ENCODE measurements at regions not wholly inside any gene's neighbourhood (a gene's known extent, or its start where the extent isn't known, plus 50 kb on each side); places are given as distances from the start of the nearest gene placed in this dataset.

GRCh38 chr6:165894171-165894825, 231.3 kb upstream of the PDE10A start:
- no peak for DNase-seq (ENCODE audit: low spot score)
- H3K27ac Mint-ChIP-seq = no peak overlapping the region
- H3K4me3 Mint-ChIP-seq = no peak overlapping the region
- Histone ChIP-seq H3K9ac (no peak overlapping the region), H3K9me3 (ENCODE audit: low read depth) (no peaks in the 10 kb centered on the region), H2AFZ (replicated peaks) (no peak overlapping the region), H3K27me3 (no peaks in the 10 kb centered on the region), H3K4me3 (no peak overlapping the region), H3F3A (ENCODE audit: low read depth) (no peaks in the 10 kb centered on the region), H3K4me1 (no peaks in the 10 kb centered on the region), H3K27ac (no peak overlapping the region), H3K4me2 (no peak overlapping the region), H3K79me2 (ENCODE audit: low read depth) (no peaks in the 10 kb centered on the region), H4K20me1 (ENCODE audit: low read depth) (no peaks in the 10 kb centered on the region), H3K36me3 (no peaks in the 10 kb centered on the region)
- H3K4me1 Mint-ChIP-seq = no peaks in the 10 kb centered on the region
- no peaks in the 10 kb centered on the region for H3K9me3 Mint-ChIP-seq
- TF ChIP-seq EZH2phosphoT487 (IDR thresholded peaks at IDR 0.05) = no peak
- TF ChIP-seq EZH2 (IDR thresholded peaks at IDR 0.05) = no peak
- no peaks in the 10 kb centered on the region for H3K36me3 Mint-ChIP-seq
- H3K27me3 Mint-ChIP-seq (ENCODE audit: insufficient read depth, low read depth) = peaks cover 4% of the 10 kb centered on the region

- no peaks in the 10 kb centered on the region for H3K36me3 Mint-ChIP-seq
- no peaks in the 10 kb centered on the region for H3K9me3 Mint-ChIP-seq
- Histone ChIP-seq H3K9me3 (ENCODE audit: low read depth) (no peaks in the 10 kb centered on the region), H3K4me2 (no peak overlapping the region), H3K4me1 (no peaks in the 10 kb centered on the region), H3K27me3 (peaks cover 3% of the 10 kb centered on the region), H3K9ac (no peak overlapping the region), H3K4me3 (no peak overlapping the region), H3F3A (ENCODE audit: low read depth) (no peaks in the 10 kb centered on the region), H3K27ac (no peak overlapping the region), H3K36me3 (no peaks in the 10 kb centered on the region), H4K20me1 (ENCODE audit: low read depth) (no peaks in the 10 kb centered on the region), H3K79me2 (ENCODE audit: low read depth) (no peaks in the 10 kb centered on the region), H2AFZ (replicated peaks) (no peak overlapping the region)
- no peak for DNase-seq (ENCODE audit: low spot score)
- no peak overlapping the region for H3K27ac Mint-ChIP-seq
- H3K27me3 Mint-ChIP-seq (ENCODE audit: insufficient read depth, low read depth) = peaks cover 4% of the 10 kb centered on the region
- TF ChIP-seq, protein P1, sequence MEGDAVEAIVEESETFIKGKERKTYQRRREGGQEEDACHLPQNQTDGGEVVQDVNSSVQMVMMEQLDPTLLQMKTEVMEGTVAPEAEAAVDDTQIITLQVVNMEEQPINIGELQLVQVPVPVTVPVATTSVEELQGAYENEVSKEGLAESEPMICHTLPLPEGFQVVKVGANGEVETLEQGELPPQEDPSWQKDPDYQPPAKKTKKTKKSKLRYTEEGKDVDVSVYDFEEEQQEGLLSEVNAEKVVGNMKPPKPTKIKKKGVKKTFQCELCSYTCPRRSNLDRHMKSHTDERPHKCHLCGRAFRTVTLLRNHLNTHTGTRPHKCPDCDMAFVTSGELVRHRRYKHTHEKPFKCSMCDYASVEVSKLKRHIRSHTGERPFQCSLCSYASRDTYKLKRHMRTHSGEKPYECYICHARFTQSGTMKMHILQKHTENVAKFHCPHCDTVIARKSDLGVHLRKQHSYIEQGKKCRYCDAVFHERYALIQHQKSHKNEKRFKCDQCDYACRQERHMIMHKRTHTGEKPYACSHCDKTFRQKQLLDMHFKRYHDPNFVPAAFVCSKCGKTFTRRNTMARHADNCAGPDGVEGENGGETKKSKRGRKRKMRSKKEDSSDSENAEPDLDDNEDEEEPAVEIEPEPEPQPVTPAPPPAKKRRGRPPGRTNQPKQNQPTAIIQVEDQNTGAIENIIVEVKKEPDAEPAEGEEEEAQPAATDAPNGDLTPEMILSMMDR (IDR thresholded peaks at IDR 0.05) = no peak
- no peak overlapping the region for H3K4me3 Mint-ChIP-seq
- H3K4me1 Mint-ChIP-seq = no peaks in the 10 kb centered on the region
Measured at GRCh38 chr6:165893431-165893830, 230.4 kb upstream of the PDE10A start.

GRCh38 chr6:165891320-165891719, 228.3 kb upstream of the PDE10A start:
- TF ChIP-seq EZH2phosphoT487 (IDR thresholded peaks at IDR 0.05) = no peak
- TF ChIP-seq, protein P1 (IDR thresholded peaks at IDR 0.05) = peak; percentile 19
- TF ChIP-seq EZH2 (IDR thresholded peaks at IDR 0.05) = no peak
- Mint-ChIP-seq H3K27ac (no peak overlapping the region), H3K4me1 (no peaks in the 10 kb centered on the region), H3K9me3 (peaks cover 4% of the 10 kb centered on the region), H3K4me3 (no peak overlapping the region), H3K36me3 (no peaks in the 10 kb centered on the region), H3K27me3 (ENCODE audit: insufficient read depth, low read depth) (peaks cover 3% of the 10 kb centered on the region)
- no peaks in the 10 kb centered on the region for H3K4me1 ChIP-seq
- DNase-seq (ENCODE audit: low spot score) = no peak
- no peak overlapping the region for H2AFZ ChIP-seq (replicated peaks)
- H3K27me3 ChIP-seq = peaks cover 3% of the 10 kb centered on the region
- no peaks in the 10 kb centered on the region for H3K9me3 ChIP-seq (ENCODE audit: low read depth)
- H3K79me2 ChIP-seq (ENCODE audit: low read depth) = no peaks in the 10 kb centered on the region
- no peak overlapping the region for H3K27ac ChIP-seq
- no peak overlapping the region for H3K4me2 ChIP-seq
- H3K4me3 ChIP-seq = no peak overlapping the region
- no peaks in the 10 kb centered on the region for H3K36me3 ChIP-seq
- H3F3A ChIP-seq (ENCODE audit: low read depth) = no peaks in the 10 kb centered on the region
- H4K20me1 ChIP-seq (ENCODE audit: low read depth) = no peaks in the 10 kb centered on the region
- H3K9ac ChIP-seq = no peak overlapping the region

DNA sequence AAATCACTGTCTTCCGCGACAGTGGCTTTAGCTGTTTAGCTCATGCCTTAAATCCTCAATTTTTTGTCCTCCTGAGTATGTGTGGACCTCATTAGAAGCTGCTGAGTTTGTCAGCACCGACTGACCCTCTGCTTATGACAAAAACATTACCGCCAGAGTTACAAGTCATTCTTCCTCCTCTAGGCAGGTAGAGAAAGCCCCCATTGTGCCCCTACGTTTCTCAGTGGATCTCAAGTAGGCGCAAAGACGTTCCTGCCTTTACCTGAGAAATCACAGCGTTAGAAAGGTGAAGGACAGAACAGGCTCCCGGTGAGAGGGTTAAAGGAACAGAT, 227.3 kb upstream of the PDE10A start:
- no peaks in the 10 kb centered on the region for H3K36me3 Mint-ChIP-seq
- H3K9me3 Mint-ChIP-seq = peaks cover 4% of the 10 kb centered on the region
- Histone ChIP-seq H2AFZ (replicated peaks) (peak overlapping the region; percentile 93), H3K27me3 (peaks cover 3% of the 10 kb centered on the region), H3K9me3 (ENCODE audit: low read depth) (no peaks in the 10 kb centered on the region), H3K4me1 (no peaks in the 10 kb centered on the region), H3K9ac (no peak overlapping the region), H3K27ac (no peak overlapping the region), H3K79me2 (ENCODE audit: low read depth) (no peaks in the 10 kb centered on the region), H3K4me3 (no peak overlapping the region), H3K36me3 (no peaks in the 10 kb centered on the region), H3F3A (ENCODE audit: low read depth) (no peaks in the 10 kb centered on the region), H3K4me2 (no peak overlapping the region), H4K20me1 (ENCODE audit: low read depth) (no peaks in the 10 kb centered on the region)
- TF ChIP-seq EZH2phosphoT487 (IDR thresholded peaks at IDR 0.05) (no peak), EZH2 (IDR thresholded peaks at IDR 0.05) (no peak)
- TF ChIP-seq, protein P1 (IDR thresholded peaks at IDR 0.05) = no peak
- H3K4me1 Mint-ChIP-seq = no peaks in the 10 kb centered on the region
- no peak overlapping the region for H3K4me3 Mint-ChIP-seq
- H3K27ac Mint-ChIP-seq = no peak overlapping the region
- peaks cover 4% of the 10 kb centered on the region for H3K27me3 Mint-ChIP-seq (ENCODE audit: insufficient read depth, low read depth)
- no peak for DNase-seq (ENCODE audit: low spot score)
